Lung (tissue), 11 donors: ENCODE measurements at regions not wholly inside any gene's neighbourhood (a gene's known extent, or its start where the extent isn't known, plus 50 kb on each side); places are given as distances from the start of the nearest gene placed in this dataset.

Experiments
- ATAC-seq: fragments of 200-7000 bp; cut with Tn5 transposase; one replicate; pipeline ENCODE4 v1.9.1; 2020; ENCODE audit warnings: moderate number of reproducible peaks; ENCODE audit not compliant: insufficient read depth, low FRiP score
- DNase-seq, 3 donors: peaks; one replicate each; pipeline ENCODE4 v3.0.0-alpha.2; 2013 to 2017
- H3K27ac ChIP-seq, 2 donors: one replicate each; pipeline ENCODE4 v1.5.1; 2013; ENCODE audit warnings: mild to moderate bottlenecking in 2 of 2, moderate library complexity in 2 of 2, control low read depth in 1 of 2, inconsistent platforms in 1 of 2, low read depth in 1 of 2, low read length in 1 of 2
- H3K27me3 ChIP-seq, 3 donors: one replicate each; pipeline ENCODE4 v1.5.1; 2013; ENCODE audit warnings: low read length in 2 of 3; ENCODE audit not compliant: control insufficient read depth in 3 of 3, insufficient read depth in 3 of 3
- H3K36me3 ChIP-seq, 4 donors: one replicate each; pipeline ENCODE4 v1.5.1; 2013; ENCODE audit warnings: low read length in 4 of 4, mild to moderate bottlenecking in 1 of 4, moderate library complexity in 1 of 4; ENCODE audit not compliant: control insufficient read depth in 4 of 4, insufficient read depth in 4 of 4
- H3K4me1 ChIP-seq, 5 donors: one replicate each; pipeline ENCODE4 v1.5.1; 2013; ENCODE audit warnings: low read length in 5 of 5, mild to moderate bottlenecking in 2 of 5, moderate library complexity in 1 of 5; ENCODE audit not compliant: control insufficient read depth in 5 of 5, insufficient read depth in 5 of 5
- H3K4me3 ChIP-seq: one replicate; pipeline ENCODE4 v1.5.1; 2013; ENCODE audit warnings: mild to moderate bottlenecking, control low read depth, moderate library complexity
- H3K9ac ChIP-seq, 2 donors: one replicate each; pipeline ENCODE4 v1.5.1; 2013; ENCODE audit warnings: low read length in 2 of 2, control low read depth in 1 of 2; ENCODE audit not compliant: insufficient read depth in 1 of 2
- H3K9me3 ChIP-seq, 4 donors: one replicate each; pipeline ENCODE4 v1.5.1; 2013; ENCODE audit warnings: low read length in 3 of 4, mild to moderate bottlenecking in 1 of 4, moderate library complexity in 1 of 4; ENCODE audit not compliant: control insufficient read depth in 4 of 4, insufficient read depth in 3 of 4
- CTCF ChIP-seq: IDR thresholded peaks from 2 replicates; pipeline ENCODE4 v1.5.1; 2012; ENCODE audit warnings: mild to moderate bottlenecking; ENCODE audit errors: control extremely low read depth, extremely low read depth
- WGBS, 2 donors: extraction: QIAGEN DNeasy Blood & Tissue Kit; methylation state at CpG; one replicate each; pipeline ENCODE4 v1.1.7; 2013; 5-methylcytosine and 5-hydroxymethylcytosine counted together
- donor health status: control.
- donor health status: control.
- donor health status: Bipolar disorder and iron deficiency.
- donor health status: healthy.
- donor health status: DM: yes; HTN: yes; CAD: no.

GRCh38 chr2:234852035-234852434 lies 99.8 kb upstream of the SH3BP4 start:
- Histone ChIP-seq H3K4me3 (no peak overlapping the region), H3K27me3 (no peaks in the 10 kb centered on the region), H3K9ac (no peak overlapping the region), H3K9me3 (peaks cover 0 to 7% (median 0%) of the 10 kb centered on the region in 4 donors), H3K27ac (no peak overlapping the region), H3K4me1 (peaks cover 0 to 5% (median 0%) of the 10 kb centered on the region in 5 donors), H3K36me3 (no peaks in the 10 kb centered on the region)
- ATAC-seq (no peak), DNase-seq (no peak)
- no peak for TF ChIP-seq CTCF
- 89 to 91% methylated on average over 1 of the region's 1 CpG for WGBS, 2 donors

- peaks cover 0 to 7% (median 0%) of the 10 kb centered on the region in 4 donors for H3K9me3 ChIP-seq
- WGBS, 2 donors: 87 to 90% methylated on average over 5 of the region's 5 CpGs
Observed at GRCh38 chr2:234851451-234851850, 100.4 kb upstream of the SH3BP4 start.

GRCh38 chr2:234850818-234851217 lies 101.0 kb upstream of the SH3BP4 start:
- Histone ChIP-seq H3K27ac (no peak overlapping the region), H3K36me3 (no peaks in the 10 kb centered on the region), H3K9ac (no peak overlapping the region), H3K4me3 (no peak overlapping the region), H3K27me3 (no peaks in the 10 kb centered on the region), H3K9me3 (peaks cover 0 to 7% (median 0%) of the 10 kb centered on the region in 4 donors), H3K4me1 (peaks cover 0 to 9% (median 0%) of the 10 kb centered on the region in 5 donors)
- WGBS, 2 donors: 78 to 81% methylated on average over 5 of the region's 5 CpGs
- no peak for DNase-seq
- TF ChIP-seq CTCF: no peak
- no peak for ATAC-seq

More at GRCh38 chr2:234851451-234851850, 100.4 kb upstream of the SH3BP4 start:
- Histone ChIP-seq H3K9ac (no peak overlapping the region), H3K27me3 (no peaks in the 10 kb centered on the region), H3K27ac (no peak overlapping the region), H3K36me3 (no peaks in the 10 kb centered on the region), H3K4me1 (peaks cover 0 to 5% (median 0%) of the 10 kb centered on the region in 5 donors), H3K4me3 (no peak overlapping the region)
- ATAC-seq (no peak), DNase-seq (no peak)
- TF ChIP-seq CTCF: no peak

DNA sequence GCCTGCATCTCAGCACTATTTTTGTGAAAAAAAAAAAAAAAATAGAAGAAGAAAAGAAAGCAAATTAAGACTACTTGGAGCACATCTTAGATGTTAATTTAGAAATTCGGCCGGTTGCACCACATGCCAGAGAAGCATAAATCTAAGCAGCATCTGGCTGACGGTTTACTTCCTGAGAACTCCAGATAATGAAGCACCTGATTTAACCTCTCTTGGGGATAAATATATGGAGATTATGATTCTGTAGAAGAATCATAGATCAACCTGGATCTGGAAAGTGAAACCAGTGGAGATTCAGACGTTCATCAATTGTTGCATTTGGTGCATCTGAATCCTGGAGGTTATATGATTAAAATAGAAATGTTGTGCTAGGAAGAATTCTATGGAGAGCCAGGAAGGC lies 102.1 kb upstream of the SH3BP4 start:
- 69 to 80% methylated on average over 4 of the region's 4 CpGs for WGBS, 2 donors
- no peak overlapping the region for H3K9ac ChIP-seq
- no peak for TF ChIP-seq CTCF
- ATAC-seq (no peak), DNase-seq (no peak)
- no peaks in the 10 kb centered on the region for H3K36me3 ChIP-seq
- H3K4me1 ChIP-seq: peaks cover 0 to 9% (median 0%) of the 10 kb centered on the region in 5 donors
- H3K27ac ChIP-seq: no peak overlapping the region
- H3K4me3 ChIP-seq: no peak overlapping the region
- H3K27me3 ChIP-seq: no peaks in the 10 kb centered on the region
- H3K9me3 ChIP-seq: peaks cover 0 to 3% (median 0%) of the 10 kb centered on the region in 4 donors
